ENCODE measurements at regions not wholly inside any gene's neighbourhood (a gene's known extent, or its start where the extent isn't known, plus 50 kb on each side); places are given as distances from the start of the nearest gene placed in this dataset.
A peak's percentile ranks its signal among the peaks of the same experiment; 100 is the strongest.

GRCh38 chr2:4029081-4029480, 325.7 kb downstream of the DCDC2C start:
- H3K36me3 Mint-ChIP-seq, result no peaks in the 10 kb centered on the region
- CTCF ChIA-PET, result no interaction called here
- H3K27ac Mint-ChIP-seq, result no peak overlapping the region
- no peaks in the 10 kb centered on the region for H3K27me3 Mint-ChIP-seq
- H3K9me3 Mint-ChIP-seq, result no peaks in the 10 kb centered on the region
- H3K4me1 Mint-ChIP-seq, result no peaks in the 10 kb centered on the region
- no peak overlapping the region for H3K4me3 Mint-ChIP-seq
- DNase-seq, result no peak

GRCh38 chr2:4039896-4040295, 336.5 kb downstream of the DCDC2C start:
- Mint-ChIP-seq H3K27ac (no peak overlapping the region), H3K36me3 (no peaks in the 10 kb centered on the region), H3K27me3 (no peaks in the 10 kb centered on the region), H3K4me3 (no peak overlapping the region), H3K4me1 (no peaks in the 10 kb centered on the region), H3K9me3 (peaks cover 13% of the 10 kb centered on the region)
- CTCF ChIA-PET, result no interaction called here
- DNase-seq, result no peak

GRCh38 chr2:4047961-4048891, 344.9 kb downstream of the DCDC2C start:
- Mint-ChIP-seq H3K27ac (no peak overlapping the region), H3K36me3 (no peaks in the 10 kb centered on the region), H3K4me1 (peaks cover 7% of the 10 kb centered on the region), H3K27me3 (no peaks in the 10 kb centered on the region), H3K9me3 (peaks cover 6% of the 10 kb centered on the region), H3K4me3 (no peak overlapping the region)
- CTCF ChIA-PET, result no interaction called here
- peak; percentile 27 for DNase-seq

GRCh38 chr2:4049463-4049862, 346.1 kb downstream of the DCDC2C start:
- Mint-ChIP-seq H3K27ac (no peak overlapping the region), H3K4me1 (peaks cover 7% of the 10 kb centered on the region), H3K27me3 (no peaks in the 10 kb centered on the region), H3K36me3 (no peaks in the 10 kb centered on the region), H3K9me3 (no peaks in the 10 kb centered on the region), H3K4me3 (no peak overlapping the region)
- CTCF ChIA-PET, result interaction anchor here (0.6 kb wide), 1 partner anchor 90 kb away, joined by 3 read pairs; no protein-coding TSS in a partner anchor
- DNase-seq, result no peak

GRCh38 chr2:4053769-4054493, 350.6 kb downstream of the DCDC2C start:
- CTCF ChIA-PET, result no interaction called here
- Mint-ChIP-seq H3K9me3 (peaks cover 6% of the 10 kb centered on the region), H3K36me3 (no peaks in the 10 kb centered on the region), H3K27me3 (no peaks in the 10 kb centered on the region), H3K27ac (no peak overlapping the region), H3K4me3 (no peak overlapping the region), H3K4me1 (no peaks in the 10 kb centered on the region)
- no peak for DNase-seq

- H3K4me1 Mint-ChIP-seq, result no peaks in the 10 kb centered on the region
- no peak for DNase-seq
- CTCF ChIA-PET, result no interaction called here
- no peaks in the 10 kb centered on the region for H3K27me3 Mint-ChIP-seq
- H3K36me3 Mint-ChIP-seq, result no peaks in the 10 kb centered on the region
- H3K27ac Mint-ChIP-seq, result no peak overlapping the region
- H3K9me3 Mint-ChIP-seq, result no peaks in the 10 kb centered on the region
- H3K4me3 Mint-ChIP-seq, result no peak overlapping the region
Measured at GRCh38 chr2:4066217-4066616, 362.8 kb downstream of the DCDC2C start.

GRCh38 chr2:4073026-4073569, 369.7 kb downstream of the DCDC2C start:
- no peaks in the 10 kb centered on the region for H3K36me3 Mint-ChIP-seq
- H3K9me3 Mint-ChIP-seq, result peaks cover 2% of the 10 kb centered on the region
- CTCF ChIA-PET, result no interaction called here
- no peak overlapping the region for H3K4me3 Mint-ChIP-seq
- H3K27ac Mint-ChIP-seq, result no peak overlapping the region
- DNase-seq, result no peak
- no peaks in the 10 kb centered on the region for H3K27me3 Mint-ChIP-seq
- no peaks in the 10 kb centered on the region for H3K4me1 Mint-ChIP-seq

GRCh38 chr2:4077017-4077416, 373.6 kb downstream of the DCDC2C start:
- Mint-ChIP-seq H3K4me3 (no peak overlapping the region), H3K9me3 (peaks cover 7% of the 10 kb centered on the region), H3K36me3 (no peaks in the 10 kb centered on the region), H3K27ac (no peak overlapping the region), H3K27me3 (no peaks in the 10 kb centered on the region), H3K4me1 (no peaks in the 10 kb centered on the region)
- no peak for DNase-seq
- CTCF ChIA-PET, result no interaction called here

GRCh38 chr2:4085186-4085585, 381.8 kb downstream of the DCDC2C start:
- Mint-ChIP-seq H3K36me3 (no peaks in the 10 kb centered on the region), H3K27ac (no peak overlapping the region), H3K4me3 (no peak overlapping the region), H3K27me3 (no peaks in the 10 kb centered on the region), H3K4me1 (no peaks in the 10 kb centered on the region), H3K9me3 (peaks cover 30% of the 10 kb centered on the region)
- CTCF ChIA-PET, result no interaction called here
- no peak for DNase-seq

GRCh38 chr2:4090668-4091630, 387.6 kb downstream of the DCDC2C start:
- H3K4me1 Mint-ChIP-seq, result no peaks in the 10 kb centered on the region
- no peaks in the 10 kb centered on the region for H3K27me3 Mint-ChIP-seq
- no peak for DNase-seq
- no peak overlapping the region for H3K4me3 Mint-ChIP-seq
- H3K27ac Mint-ChIP-seq, result no peak overlapping the region
- CTCF ChIA-PET, result no interaction called here
- H3K9me3 Mint-ChIP-seq, result peaks cover 18% of the 10 kb centered on the region
- no peaks in the 10 kb centered on the region for H3K36me3 Mint-ChIP-seq

- Mint-ChIP-seq H3K4me3 (no peak overlapping the region), H3K27me3 (no peaks in the 10 kb centered on the region), H3K27ac (no peak overlapping the region), H3K9me3 (peaks cover 16% of the 10 kb centered on the region), H3K36me3 (no peaks in the 10 kb centered on the region), H3K4me1 (no peaks in the 10 kb centered on the region)
- DNase-seq, result no peak
- CTCF ChIA-PET, result no interaction called here
Measured at GRCh38 chr2:4091869-4092268, 388.5 kb downstream of the DCDC2C start.

GRCh38 chr2:4094743-4095142, 391.4 kb downstream of the DCDC2C start:
- H3K4me3 Mint-ChIP-seq, result no peak overlapping the region
- peaks cover 12% of the 10 kb centered on the region for H3K9me3 Mint-ChIP-seq
- H3K27ac Mint-ChIP-seq, result no peak overlapping the region
- H3K36me3 Mint-ChIP-seq, result no peaks in the 10 kb centered on the region
- CTCF ChIA-PET, result no interaction called here
- no peaks in the 10 kb centered on the region for H3K27me3 Mint-ChIP-seq
- no peak for DNase-seq
- H3K4me1 Mint-ChIP-seq, result no peaks in the 10 kb centered on the region

GRCh38 chr2:4096978-4097766, 393.8 kb downstream of the DCDC2C start:
- Mint-ChIP-seq H3K36me3 (no peaks in the 10 kb centered on the region), H3K27me3 (no peaks in the 10 kb centered on the region), H3K9me3 (peaks cover 3% of the 10 kb centered on the region), H3K4me1 (no peaks in the 10 kb centered on the region), H3K27ac (no peak overlapping the region), H3K4me3 (no peak overlapping the region)
- CTCF ChIA-PET, result no interaction called here
- no peak for DNase-seq
